ENCODE measurements at regions not wholly inside any gene's neighbourhood (a gene's known extent, or its start where the extent isn't known, plus 50 kb on each side); places are given as distances from the start of the nearest gene placed in this dataset.

GRCh38 chr2:150656002-150656401 lies 168.5 kb upstream of the RND3 start:
- TF ChIP-seq CTCF (IDR thresholded peaks at IDR 0.05; ENCODE audit: low read depth, low read length) (no peak), EZH2phosphoT487 (IDR thresholded peaks at IDR 0.05; ENCODE audit: low read depth) (no peak)

Measured in OCI-LY3 (cell line).